PC-3 (cell line): ENCODE measurements at regions not wholly inside any gene's neighbourhood (a gene's known extent, or its start where the extent isn't known, plus 50 kb on each side); places are given as distances from the start of the nearest gene placed in this dataset.

ENCODE experiments used
- EZH2 ChIP-seq: fragments of 300-600 bp; sonication (generic); IDR thresholded peaks from one replicate; pipeline ENCODE4 v1.6.1; 2017; ENCODE audit warnings: antibody characterized with exemption, mild to moderate bottlenecking, low read length; ENCODE audit not compliant: unreplicated experiment
- EZH2phosphoT487 ChIP-seq: fragments of 300-600 bp; sonication (generic); IDR thresholded peaks from 2 replicates; pipeline ENCODE4 v1.6.1; 2018; ENCODE audit warnings: mild to moderate bottlenecking, antibody characterized with exemption, low read length, borderline replicate concordance
- TF ChIP-seq, protein P1 (sequence below): fragments of 300-600 bp; sonication (generic); conservative IDR thresholded peaks from 2 replicates; pipeline ENCODE4 v1.5.1; 2017; ENCODE audit warnings: antibody characterized with exemption, low read depth, mild to moderate bottlenecking, low read length

DNA sequence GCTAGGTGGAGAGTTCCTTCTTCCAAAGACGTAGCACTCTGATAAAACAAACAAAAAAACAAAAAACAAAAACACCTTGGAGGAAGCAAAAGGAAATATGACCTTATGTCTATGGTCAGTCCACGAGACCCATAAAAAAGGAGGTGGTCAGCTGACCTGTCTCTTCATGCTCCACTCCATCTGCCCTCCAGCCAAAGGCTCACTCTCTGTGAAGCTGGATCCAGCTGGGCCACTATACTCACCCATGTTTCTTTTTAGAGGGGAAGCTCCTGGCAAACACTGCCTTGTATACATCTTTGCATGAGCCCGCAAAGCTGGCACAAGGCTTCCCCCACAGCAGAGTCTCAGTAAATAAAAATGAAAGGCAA, 126.1 kb upstream of the CACHD1 start:
- TF ChIP-seq, protein P1, sequence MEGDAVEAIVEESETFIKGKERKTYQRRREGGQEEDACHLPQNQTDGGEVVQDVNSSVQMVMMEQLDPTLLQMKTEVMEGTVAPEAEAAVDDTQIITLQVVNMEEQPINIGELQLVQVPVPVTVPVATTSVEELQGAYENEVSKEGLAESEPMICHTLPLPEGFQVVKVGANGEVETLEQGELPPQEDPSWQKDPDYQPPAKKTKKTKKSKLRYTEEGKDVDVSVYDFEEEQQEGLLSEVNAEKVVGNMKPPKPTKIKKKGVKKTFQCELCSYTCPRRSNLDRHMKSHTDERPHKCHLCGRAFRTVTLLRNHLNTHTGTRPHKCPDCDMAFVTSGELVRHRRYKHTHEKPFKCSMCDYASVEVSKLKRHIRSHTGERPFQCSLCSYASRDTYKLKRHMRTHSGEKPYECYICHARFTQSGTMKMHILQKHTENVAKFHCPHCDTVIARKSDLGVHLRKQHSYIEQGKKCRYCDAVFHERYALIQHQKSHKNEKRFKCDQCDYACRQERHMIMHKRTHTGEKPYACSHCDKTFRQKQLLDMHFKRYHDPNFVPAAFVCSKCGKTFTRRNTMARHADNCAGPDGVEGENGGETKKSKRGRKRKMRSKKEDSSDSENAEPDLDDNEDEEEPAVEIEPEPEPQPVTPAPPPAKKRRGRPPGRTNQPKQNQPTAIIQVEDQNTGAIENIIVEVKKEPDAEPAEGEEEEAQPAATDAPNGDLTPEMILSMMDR: no peak
- TF ChIP-seq EZH2 (no peak), EZH2phosphoT487 (no peak)
